ACC112 (cell line): ENCODE measurements at regions not wholly inside any gene's neighbourhood (a gene's known extent, or its start where the extent isn't known, plus 50 kb on each side); places are given as distances from the start of the nearest gene placed in this dataset.
"Not testable (repeated sequence)": the region's sequence is repeated elsewhere in the genome, so short reads cannot be mapped to it uniquely, and the experiment has no call there.

Experiments used
- H2AFZ ChIP-seq: fragments of 200-600 bp; sonication (generic); one replicate; pipeline ENCODE4 v1.6.0; 2017; ENCODE audit warnings: antibody characterized with exemption, low read length; ENCODE audit not compliant: unreplicated experiment
- H3K27ac ChIP-seq: fragments of 200-600 bp; sonication (generic); 2 replicates; pipeline ENCODE4 v1.5.1; 2014; ENCODE audit warnings: low read depth, mild to moderate bottlenecking, antibody characterized with exemption, low read length, moderate library complexity
- H3K27me3 ChIP-seq: fragments of 200-600 bp; sonication (generic); 2 replicates; pipeline ENCODE4 v1.6.1; 2014; ENCODE audit warnings: mild to moderate bottlenecking, antibody characterized with exemption, low read length, moderate library complexity, mixed read lengths; ENCODE audit not compliant: insufficient read depth
- H3K36me3 ChIP-seq: fragments of 200-600 bp; sonication (generic); 2 replicates; pipeline ENCODE4 v1.6.1; 2016; ENCODE audit warnings: mild to moderate bottlenecking, antibody characterized with exemption, low read length, moderate library complexity, mixed read lengths; ENCODE audit not compliant: insufficient read depth
- H3K4me1 ChIP-seq: fragments of 200-600 bp; sonication (generic); one replicate; pipeline ENCODE4 v1.6.1; 2016; ENCODE audit warnings: low read length, mixed read lengths; ENCODE audit not compliant: insufficient read depth, unreplicated experiment, control insufficient read depth
- H3K4me3 ChIP-seq: fragments of 200-600 bp; sonication (generic); 2 replicates; pipeline ENCODE4 v1.5.1; 2014; ENCODE audit warnings: mild to moderate bottlenecking, low read depth, low read length
- H3K79me2 ChIP-seq: fragments of 200-600 bp; sonication (generic); one replicate; pipeline ENCODE4 v1.6.0; 2016; ENCODE audit warnings: low read length; ENCODE audit not compliant: control insufficient read depth, unreplicated experiment, insufficient read depth

DNA sequence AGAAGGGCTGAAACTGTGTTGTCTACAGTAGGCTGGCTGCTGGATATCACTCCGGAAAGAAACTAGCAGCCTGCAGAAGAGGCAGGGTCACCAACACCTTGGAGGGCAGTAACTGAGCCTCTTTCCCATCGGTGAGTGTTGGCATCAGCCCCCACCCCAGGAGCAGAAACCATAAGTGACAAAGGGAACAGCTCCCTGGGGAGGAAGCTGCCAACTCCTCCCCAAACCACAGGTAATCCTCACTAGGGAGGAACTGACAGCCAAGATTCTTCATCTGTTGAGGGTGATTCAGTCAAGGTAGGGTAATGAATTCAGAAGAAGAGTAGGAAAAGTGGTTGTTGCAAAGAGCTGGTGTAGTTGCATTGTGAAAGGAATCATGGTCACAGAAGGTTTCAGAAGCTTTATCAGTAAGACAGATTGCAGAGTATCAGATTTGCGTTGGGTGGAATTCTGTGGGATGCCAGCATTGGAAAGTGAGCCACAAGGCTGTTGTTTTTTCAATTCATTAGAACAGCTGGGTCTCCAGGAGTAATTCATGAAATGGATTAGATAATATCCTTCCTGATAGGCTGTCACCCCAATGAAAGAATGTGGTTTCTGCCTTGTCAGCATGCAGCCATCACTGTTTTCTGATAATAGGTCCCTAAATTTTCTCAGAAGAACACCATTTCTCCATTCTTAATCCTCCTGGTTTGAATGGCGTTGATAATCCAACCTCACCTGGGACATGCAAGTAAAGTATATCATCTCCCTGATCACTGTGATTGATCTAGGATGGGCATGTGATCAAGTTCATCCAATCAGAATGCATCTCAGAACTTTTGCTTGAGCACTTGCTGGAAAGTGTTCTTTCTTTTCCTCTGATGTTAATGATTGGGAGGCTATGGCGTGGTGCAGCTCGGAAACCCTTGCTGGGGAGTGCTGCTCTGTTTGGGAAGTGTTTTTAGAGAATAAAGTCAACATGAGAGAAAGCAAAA lies 75.0 kb upstream of the CTBP2 start:
- no peaks in the 10 kb centered on the region for H3K36me3 ChIP-seq
- H3K4me3 ChIP-seq: no peak overlapping the region
- no peak overlapping the region for H2AFZ ChIP-seq
- peaks cover 12% of the 10 kb centered on the region for H3K4me1 ChIP-seq
- no peak overlapping the region for H3K27ac ChIP-seq
- H3K27me3 ChIP-seq: no peaks in the 10 kb centered on the region
- no peaks in the 10 kb centered on the region for H3K79me2 ChIP-seq

DNA sequence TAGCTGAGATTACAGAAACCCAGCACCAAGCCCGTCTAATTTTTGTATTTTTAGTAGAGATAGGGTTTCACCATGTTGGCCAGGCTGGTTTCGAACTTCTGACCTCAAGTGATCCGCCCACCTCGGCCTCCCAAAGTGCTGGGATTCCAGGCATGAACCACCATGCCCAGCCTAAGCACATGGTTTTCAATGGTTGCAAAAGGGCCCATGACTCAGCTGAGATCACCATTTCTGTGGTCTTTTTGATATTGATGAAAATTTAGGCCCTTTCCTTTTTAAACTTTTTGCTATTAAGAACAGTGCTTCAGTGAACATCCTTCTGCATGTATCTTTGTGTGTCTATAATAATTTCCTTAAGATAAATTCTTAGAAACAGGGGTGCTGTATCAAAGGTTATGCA lies 74.2 kb upstream of the CTBP2 start:
- H3K27ac ChIP-seq, H3K79me2 ChIP-seq, H3K4me3 ChIP-seq, H2AFZ ChIP-seq, H3K27me3 ChIP-seq, H3K36me3 ChIP-seq: not testable (repeated sequence)
- H3K4me1 ChIP-seq: peaks cover 12% of the 10 kb centered on the region

DNA sequence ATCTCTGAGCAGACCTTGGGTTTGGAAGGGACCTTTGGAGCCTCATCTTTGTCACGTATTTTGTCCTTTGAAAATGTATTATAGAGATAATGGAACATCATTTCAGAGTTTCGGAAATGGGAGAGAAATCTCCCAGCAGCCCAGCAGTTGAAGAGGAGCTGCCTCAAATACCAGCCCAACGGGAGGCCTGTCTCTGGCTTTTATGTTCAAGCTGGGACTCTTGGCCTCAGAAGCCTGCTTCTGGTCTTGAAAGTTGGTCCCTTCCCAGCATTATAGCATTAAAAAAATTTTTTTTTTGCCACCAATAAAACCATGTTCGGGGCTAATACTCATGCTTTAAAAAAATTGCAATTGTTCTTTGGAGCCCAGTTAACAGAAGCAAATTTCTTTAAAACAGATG lies 73.4 kb upstream of the CTBP2 start:
- Histone ChIP-seq H3K4me3 (no peak overlapping the region), H3K27ac (no peak overlapping the region), H3K27me3 (no peaks in the 10 kb centered on the region), H3K36me3 (no peaks in the 10 kb centered on the region), H3K79me2 (no peaks in the 10 kb centered on the region), H3K4me1 (peaks cover 12% of the 10 kb centered on the region), H2AFZ (no peak overlapping the region)

DNA sequence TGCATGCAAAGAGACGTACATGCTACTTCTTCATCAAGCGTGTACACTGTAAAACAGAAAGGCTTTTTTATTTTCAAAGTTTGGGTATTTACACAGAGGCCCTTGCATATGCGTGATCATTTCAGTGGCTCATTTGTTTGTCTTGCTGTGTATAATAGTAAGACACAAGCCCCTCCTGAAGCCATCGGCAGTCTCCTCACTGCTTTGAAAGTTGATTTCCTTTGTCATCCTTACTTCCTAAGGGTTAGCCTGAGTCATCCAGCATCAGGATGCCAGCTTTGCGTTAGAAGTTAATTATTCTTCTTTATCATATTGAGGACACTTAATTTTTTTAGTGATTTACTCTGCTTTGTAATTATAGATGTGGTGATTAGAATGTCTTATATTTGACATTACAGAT lies 72.5 kb upstream of the CTBP2 start:
- Histone ChIP-seq H3K4me3 (no peak overlapping the region), H3K4me1 (peaks cover 12% of the 10 kb centered on the region), H3K36me3 (no peaks in the 10 kb centered on the region), H3K27ac (no peak overlapping the region), H2AFZ (no peak overlapping the region), H3K27me3 (no peaks in the 10 kb centered on the region), H3K79me2 (no peaks in the 10 kb centered on the region)

GRCh38 chr10:125231813-125232475 lies 71.6 kb upstream of the CTBP2 start:
- H3K27ac ChIP-seq: no peak overlapping the region
- H3K27me3 ChIP-seq: no peaks in the 10 kb centered on the region
- H3K4me3 ChIP-seq: no peak overlapping the region; the same call in 1 of the 2 replicates
- H2AFZ ChIP-seq: peak overlapping the region; percentile 14
- no peaks in the 10 kb centered on the region for H3K36me3 ChIP-seq
- no peaks in the 10 kb centered on the region for H3K79me2 ChIP-seq
- H3K4me1 ChIP-seq: peaks cover 12% of the 10 kb centered on the region

- Histone ChIP-seq H3K79me2 (no peaks in the 10 kb centered on the region), H3K27me3 (no peaks in the 10 kb centered on the region), H2AFZ (peak overlapping the region; percentile 57), H3K4me3 (no peak overlapping the region; the same call in 1 of the 2 replicates), H3K4me1 (peaks cover 12% of the 10 kb centered on the region), H3K27ac (peak overlapping the region; percentile 34), H3K36me3 (no peaks in the 10 kb centered on the region)
These were observed 70.9 kb upstream of the CTBP2 start for GRCh38 chr10:125231116-125231812.

DNA sequence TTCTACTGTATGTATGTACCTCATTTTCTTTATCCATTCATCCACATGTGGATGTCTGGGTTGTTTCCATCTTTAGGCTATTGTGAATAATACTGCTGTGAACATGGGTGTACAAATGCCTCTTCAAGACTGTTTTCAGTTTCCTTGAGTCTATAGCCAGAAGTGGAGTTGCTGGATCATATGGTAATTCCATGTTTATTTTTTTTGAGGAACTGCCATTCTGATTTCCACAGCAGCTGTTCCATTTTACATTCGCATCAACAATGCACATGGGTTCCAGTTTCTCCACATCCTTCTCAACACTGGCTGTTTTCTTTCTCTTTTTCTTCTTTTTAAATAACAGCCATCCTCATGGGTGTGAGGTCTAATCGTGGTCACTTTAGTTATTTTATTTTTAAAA lies 69.9 kb upstream of the CTBP2 start:
- no peak overlapping the region for H3K27ac ChIP-seq
- no peaks in the 10 kb centered on the region for H3K79me2 ChIP-seq
- H3K36me3 ChIP-seq: no peaks in the 10 kb centered on the region
- no peak overlapping the region for H3K4me3 ChIP-seq
- H3K4me1 ChIP-seq: peaks cover 12% of the 10 kb centered on the region
- H2AFZ ChIP-seq: no peak overlapping the region
- H3K27me3 ChIP-seq: no peaks in the 10 kb centered on the region

DNA sequence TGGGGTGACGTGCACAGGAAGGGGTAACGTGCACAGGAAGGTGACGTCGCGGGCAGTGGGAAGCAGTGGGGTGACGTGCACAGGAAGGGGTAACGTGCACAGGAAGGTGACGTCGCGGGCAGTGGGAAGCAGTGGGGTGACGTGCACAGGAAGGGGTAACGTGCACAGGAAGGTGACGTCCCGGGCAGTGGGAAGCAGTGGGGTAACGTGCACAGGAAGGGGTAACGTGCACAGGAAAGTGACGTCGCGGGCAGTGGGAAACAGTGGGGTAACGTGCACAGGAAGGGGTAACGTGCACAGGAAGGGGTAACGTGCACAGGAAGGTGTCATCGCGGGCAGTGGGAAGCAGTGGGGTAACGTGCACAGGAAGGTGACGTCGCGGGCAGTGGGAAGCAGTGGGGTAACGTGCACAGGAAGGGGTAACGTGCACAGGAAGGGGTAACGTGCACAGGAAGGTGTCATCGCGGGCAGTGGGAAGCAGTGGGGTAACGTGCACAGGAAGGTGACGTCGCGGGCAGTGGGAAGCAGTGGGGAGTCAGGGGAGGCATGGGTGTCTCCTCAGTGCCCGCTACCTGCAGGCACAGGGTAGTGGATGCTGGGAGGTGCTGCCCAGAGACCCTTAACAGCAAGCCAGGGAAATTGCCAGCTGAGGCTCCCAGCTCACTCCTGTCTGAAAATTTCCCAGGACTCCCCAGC lies 68.0 kb upstream of the CTBP2 start:
- H3K4me1 ChIP-seq: peaks cover 12% of the 10 kb centered on the region
- H3K36me3 ChIP-seq, H3K27ac ChIP-seq, H3K4me3 ChIP-seq, H3K79me2 ChIP-seq, H2AFZ ChIP-seq, H3K27me3 ChIP-seq: not testable (repeated sequence)

GRCh38 chr10:125227546-125227945 lies 67.2 kb upstream of the CTBP2 start:
- H3K27ac ChIP-seq: no peak overlapping the region
- H3K36me3 ChIP-seq: no peaks in the 10 kb centered on the region
- peaks cover 12% of the 10 kb centered on the region for H3K4me1 ChIP-seq

DNA sequence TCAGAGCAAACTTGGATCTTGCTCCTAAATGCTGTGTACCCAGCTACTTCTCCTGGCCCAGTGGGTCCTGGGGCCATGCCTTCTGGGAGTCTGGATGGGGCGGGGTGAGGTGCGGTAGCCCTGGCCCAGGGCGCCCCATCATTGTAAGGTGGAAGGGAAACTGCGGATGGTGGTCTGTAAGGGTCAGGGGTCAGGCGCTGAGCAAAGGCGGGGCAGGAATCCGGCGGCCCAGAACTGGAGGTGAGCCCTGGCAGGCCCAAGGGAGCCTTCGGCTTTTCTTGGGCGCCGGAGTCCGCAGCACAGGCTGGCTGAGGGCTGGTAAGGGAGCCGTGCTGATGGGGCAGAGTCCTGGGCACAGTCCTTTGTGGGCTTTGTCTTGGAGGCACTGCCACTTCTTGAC lies 66.5 kb upstream of the CTBP2 start:
- Histone ChIP-seq H3K27ac (no peak overlapping the region), H3K27me3 (peaks cover 13% of the 10 kb centered on the region), H3K79me2 (no peaks in the 10 kb centered on the region), H2AFZ (no peak overlapping the region), H3K36me3 (no peaks in the 10 kb centered on the region), H3K4me1 (peaks cover 9% of the 10 kb centered on the region), H3K4me3 (no peak overlapping the region)

More at GRCh38 chr10:125227546-125227945, 67.2 kb upstream of the CTBP2 start:
- Histone ChIP-seq H3K4me3 (no peak overlapping the region), H3K79me2 (no peaks in the 10 kb centered on the region), H2AFZ (no peak overlapping the region), H3K27me3 (peaks cover 8% of the 10 kb centered on the region)
